IMR-90 (cell line): ENCODE measurements at regions not wholly inside any gene's neighbourhood (a gene's known extent, or its start where the extent isn't known, plus 50 kb on each side); places are given as distances from the start of the nearest gene placed in this dataset.

Experiments
- ATAC-seq: fragments of 200-7000 bp; cut with Tn5 transposase; 2 replicates; pipeline ENCODE4 v1.9.1; 2020; ENCODE audit warnings: low read depth, mild to moderate bottlenecking, moderate library complexity
- BruUV-seq: library from RNA; stranded (reverse); fragments of 400-500 nt; replicated peaks from 2 replicates; lab custom pipeline; 2021; lab: Mats Ljungman, UMichigan
- CTCF ChIA-PET: fragments of 300-600 bp; formaldehyde crosslinking; extraction: SDS; loops from one replicate; lab custom pipeline; 2021; ENCODE audit warnings: antibody characterized with exemption; lab: Yijun Ruan, JAX
- POLR2A ChIA-PET: fragments of 300-600 bp; sonication (Branson Sonifier 250); formaldehyde crosslinking; loops from one replicate; lab custom pipeline; 2022; ENCODE audit warnings: antibody characterized with exemption; ENCODE audit not compliant: unreplicated experiment; lab: Charles Lee
- DNase-seq: peaks from one replicate; pipeline ENCODE4 v3.0.0; 2013
- H2AFZ ChIP-seq: replicated peaks from 2 replicates; pipeline ENCODE3; 2013; ENCODE audit warnings: low read length, mild to moderate bottlenecking; ENCODE audit not compliant: poor library complexity
- H2AK5ac ChIP-seq: 2 replicates; pipeline ENCODE4 v1.6.1; 2013; ENCODE audit warnings: low read depth, low read length, inconsistent platforms
- H2AK9ac ChIP-seq: replicated peaks from 2 replicates; pipeline ENCODE3; 2013; ENCODE audit warnings: mild to moderate bottlenecking, low read depth, low read length, moderate library complexity; ENCODE audit not compliant: poor library complexity
- H2BK120ac ChIP-seq: 2 replicates; pipeline ENCODE4 v1.6.1; 2013; ENCODE audit warnings: low read depth, low read length, inconsistent platforms
- H2BK15ac ChIP-seq: 3 replicates; pipeline ENCODE4 v1.6.1; 2013; ENCODE audit warnings: low read depth, low read length, inconsistent platforms
- H2BK20ac ChIP-seq: 2 replicates; pipeline ENCODE4 v1.6.1; 2013; ENCODE audit warnings: low read depth, mild to moderate bottlenecking, inconsistent platforms, low read length, moderate library complexity
- H2BK5ac ChIP-seq: 2 replicates; pipeline ENCODE4 v1.6.1; 2013; ENCODE audit warnings: mild to moderate bottlenecking, low read depth, low read length, inconsistent platforms; ENCODE audit not compliant: poor library complexity, severe bottlenecking
- H3K14ac ChIP-seq: replicated peaks from 2 replicates; pipeline ENCODE4 v1.6.1; 2013; ENCODE audit warnings: low read depth, low read length, inconsistent platforms
- H3K18ac ChIP-seq: 2 replicates; pipeline ENCODE4 v1.6.1; 2013; ENCODE audit warnings: low read depth, low read length, control low read depth
- H3K23ac ChIP-seq: 2 replicates; pipeline ENCODE4 v1.6.1; 2013; ENCODE audit warnings: low read depth, low read length, inconsistent platforms
- H3K27ac ChIP-seq: 2 replicates; pipeline ENCODE4 v1.5.1; 2013; ENCODE audit warnings: mild to moderate bottlenecking, control low read depth, low read length; ENCODE audit not compliant: insufficient read depth
- H3K27me3 ChIP-seq: 2 replicates; pipeline ENCODE4 v1.6.1; 2013; ENCODE audit warnings: low read length; ENCODE audit not compliant: control insufficient read depth, insufficient read depth
- H3K36me3 ChIP-seq: 2 replicates; pipeline ENCODE4 v1.6.1; 2013; ENCODE audit warnings: low read length, mixed read lengths; ENCODE audit not compliant: control insufficient read depth, insufficient read depth
- H3K4ac ChIP-seq: 2 replicates; pipeline ENCODE4 v1.6.1; 2013; ENCODE audit warnings: low read depth, low read length, inconsistent platforms
- H3K4me1 ChIP-seq: 2 replicates; pipeline ENCODE4 v1.6.1; 2013; ENCODE audit warnings: low read length, mixed read lengths; ENCODE audit not compliant: control insufficient read depth, insufficient read depth
- H3K4me2 ChIP-seq: 2 replicates; pipeline ENCODE4 v1.6.1; 2013; ENCODE audit warnings: low read depth, mild to moderate bottlenecking, control low read depth, low read length, moderate library complexity
- H3K4me3 ChIP-seq: 2 replicates; pipeline ENCODE4 v1.5.1; 2013; ENCODE audit warnings: low read depth, mild to moderate bottlenecking, control low read depth, low read length, moderate library complexity; ENCODE audit not compliant: insufficient read depth
- H3K56ac ChIP-seq: 2 replicates; pipeline ENCODE4 v1.6.1; 2013; ENCODE audit warnings: low read length, inconsistent platforms; ENCODE audit not compliant: insufficient read depth; ENCODE audit errors: extremely low read depth
- H3K79me1 ChIP-seq, 2 experiments: 2 replicates each; pipeline ENCODE4 v1.6.1; 2013; ENCODE audit warnings: low read length in 2 of 2, inconsistent platforms in 1 of 2, low read depth in 1 of 2
- H3K9ac ChIP-seq: 2 replicates; pipeline ENCODE4 v1.6.1; 2013; ENCODE audit warnings: low read depth, low read length, control low read depth
- H3K9me1 ChIP-seq: 2 replicates; pipeline ENCODE4 v1.6.1; 2013; ENCODE audit warnings: low read length, inconsistent platforms; ENCODE audit not compliant: insufficient read depth
- H3K9me3 ChIP-seq: 2 replicates; pipeline ENCODE4 v1.6.1; 2013; ENCODE audit warnings: low read length; ENCODE audit not compliant: control insufficient read depth, insufficient read depth
- H4K20me1 ChIP-seq: 2 replicates; pipeline ENCODE4 v1.6.1; 2013; ENCODE audit warnings: low read length, inconsistent platforms; ENCODE audit not compliant: insufficient read depth
- H4K5ac ChIP-seq: 2 replicates; pipeline ENCODE4 v1.6.1; 2013; ENCODE audit warnings: mild to moderate bottlenecking, low read depth, low read length, control low read depth
- H4K8ac ChIP-seq, 2 experiments: 2 replicates each; pipeline ENCODE4 v1.6.1; 2013; ENCODE audit warnings: low read depth in 2 of 2, low read length in 2 of 2, control low read depth in 1 of 2, inconsistent platforms in 1 of 2
- H4K91ac ChIP-seq: 2 replicates; pipeline ENCODE4 v1.6.1; 2013; ENCODE audit warnings: low read depth, low read length, inconsistent platforms; ENCODE audit not compliant: insufficient read depth
- BHLHE40 ChIP-seq: fragments of 150-350 bp; IDR thresholded peaks from 2 replicates; pipeline ENCODE4 v1.6.1; 2016; ENCODE audit warnings: mild to moderate bottlenecking, low read depth, low read length
- CEBPB ChIP-seq: IDR thresholded peaks from 2 replicates; pipeline ENCODE4 v1.6.1; 2012; ENCODE audit warnings: low read depth, low read length, improper control_type of control experiment
- CHD1 ChIP-seq: IDR thresholded peaks from 2 replicates; pipeline ENCODE4 v1.6.1; 2012; ENCODE audit warnings: low read depth, low read length, improper control_type of control experiment
- FOS ChIP-seq: fragments of 150-350 bp; IDR thresholded peaks from 2 replicates; pipeline ENCODE4 v1.6.1; 2016; ENCODE audit warnings: low read depth, low read length
- MAFK ChIP-seq: IDR thresholded peaks from 2 replicates; pipeline ENCODE4 v1.6.1; 2012; ENCODE audit warnings: low read depth, low read length, improper control_type of control experiment
- MAZ ChIP-seq: IDR thresholded peaks from 2 replicates; pipeline ENCODE4 v1.6.1; 2012; ENCODE audit warnings: low read depth, mild to moderate bottlenecking, low read length, improper control_type of control experiment, moderate library complexity, borderline replicate concordance
- MXI1 ChIP-seq: IDR thresholded peaks from 2 replicates; pipeline ENCODE4 v1.6.1; 2012; ENCODE audit warnings: low read depth, mild to moderate bottlenecking, low read length, moderate library complexity, borderline replicate concordance
- NFE2L2 ChIP-seq: fragments of 150-350 bp; IDR thresholded peaks from 2 replicates; pipeline ENCODE4 v1.6.1; 2016; ENCODE audit warnings: low read depth, mild to moderate bottlenecking, low read length
- POLR2A ChIP-seq: IDR thresholded peaks from 2 replicates; pipeline ENCODE4 v1.6.1; 2012; ENCODE audit warnings: mild to moderate bottlenecking, low read depth, low read length
- RAD21 ChIP-seq: IDR thresholded peaks from 2 replicates; pipeline ENCODE4 v1.6.1; 2012; ENCODE audit warnings: low read length, improper control_type of control experiment
- RCOR1 ChIP-seq: IDR thresholded peaks from 2 replicates; pipeline ENCODE4 v1.6.1; 2012; ENCODE audit warnings: mild to moderate bottlenecking, low read length, improper control_type of control experiment; ENCODE audit not compliant: insufficient replicate concordance
- RFX5 ChIP-seq: IDR thresholded peaks from 2 replicates; pipeline ENCODE4 v1.8.0; 2012; ENCODE audit warnings: low read depth, mild to moderate bottlenecking, low read length, moderate library complexity
- SMC3 ChIP-seq: fragments of 150-350 bp; IDR thresholded peaks from 2 replicates; pipeline ENCODE4 v1.6.1; 2016; ENCODE audit warnings: low read depth, mild to moderate bottlenecking, antibody characterized with exemption, low read length, moderate library complexity
- WGBS, 2 experiments: methylation state at CpG; one replicate each; pipeline versions ENCODE4 v1.1.5 to v1.1.7; 2013; ENCODE audit warnings: missing lambda C conversion rate in 2 of 2; ENCODE audit not compliant: insufficient read length in 1 of 2; ENCODE audit errors: extremely low coverage in 2 of 2; 5-methylcytosine and 5-hydroxymethylcytosine counted together
- dilution Hi-C: fragments of 300-500 bp; cut with HindIII; formaldehyde crosslinking; loops from one replicate; pipeline ENCODE4 v1.14.3; 2018; ENCODE audit warnings: low sequenced_read_pairs; ENCODE audit not compliant: unreplicated experiment
- in situ Hi-C: fragments of 300-500 bp; cut with MboI; formaldehyde crosslinking; loops from 3 replicates; pipeline ENCODE4 v1.14.3; 2019; ENCODE audit warnings: low sequenced_read_pairs, inconsistent platforms, mixed read lengths
- intact Hi-C: fragments of 100-400 bp; cut with micrococcal nuclease; formaldehyde crosslinking; loops from 2 replicates; pipeline ENCODE4 v1.10.0; 2022
- TF ChIP-seq, protein P1 (sequence below): fragments of 150-350 bp; IDR thresholded peaks from 2 replicates; pipeline ENCODE4 v1.6.1; 2016; ENCODE audit warnings: low read depth, mild to moderate bottlenecking, low read length, moderate library complexity, borderline replicate concordance
- TF ChIP-seq, protein P2 (sequence below): conservative IDR thresholded peaks from 2 replicates; pipeline ENCODE4 v1.5.1; 2012; ENCODE audit warnings: mild to moderate bottlenecking, low read depth, low read length, improper control_type of control experiment
- TF ChIP-seq, protein P3 (sequence below): fragments of 150-350 bp; IDR thresholded peaks from 2 replicates; pipeline ENCODE4 v1.6.1; 2017; ENCODE audit warnings: mild to moderate bottlenecking, antibody characterized with exemption, low read length, low read depth

- Histone ChIP-seq H4K5ac (no peak overlapping the region), H3K27ac (no peak overlapping the region), H4K20me1 (no peaks in the 10 kb centered on the region), H3K9ac (no peak overlapping the region), H2BK15ac (no peak overlapping the region), H2BK120ac (no peak overlapping the region), H2BK20ac (no peak overlapping the region), H2AK9ac (no peak overlapping the region), H3K4me1 (no peaks in the 10 kb centered on the region), H4K91ac (no peak overlapping the region), H3K4me3 (no peak overlapping the region), H3K79me1 (no peaks in the 10 kb centered on the region), H2BK5ac (no peak overlapping the region), H3K36me3 (no peaks in the 10 kb centered on the region), H3K27me3 (no peaks in the 10 kb centered on the region), H4K8ac (no peak overlapping the region), H2AFZ (no peak overlapping the region), H2AK5ac (no peak overlapping the region), H3K14ac (no peak overlapping the region), H3K4me2 (no peak overlapping the region), H3K23ac (no peak overlapping the region), H3K9me3 (peaks cover 3% of the 10 kb centered on the region; the same call in 1 of the 2 replicates), H3K56ac (no peak overlapping the region), H3K9me1 (no peaks in the 10 kb centered on the region), H3K18ac (no peak overlapping the region), H3K4ac (no peak overlapping the region)
- no TSS peak for BruUV-seq
- TF ChIP-seq, protein P1, sequence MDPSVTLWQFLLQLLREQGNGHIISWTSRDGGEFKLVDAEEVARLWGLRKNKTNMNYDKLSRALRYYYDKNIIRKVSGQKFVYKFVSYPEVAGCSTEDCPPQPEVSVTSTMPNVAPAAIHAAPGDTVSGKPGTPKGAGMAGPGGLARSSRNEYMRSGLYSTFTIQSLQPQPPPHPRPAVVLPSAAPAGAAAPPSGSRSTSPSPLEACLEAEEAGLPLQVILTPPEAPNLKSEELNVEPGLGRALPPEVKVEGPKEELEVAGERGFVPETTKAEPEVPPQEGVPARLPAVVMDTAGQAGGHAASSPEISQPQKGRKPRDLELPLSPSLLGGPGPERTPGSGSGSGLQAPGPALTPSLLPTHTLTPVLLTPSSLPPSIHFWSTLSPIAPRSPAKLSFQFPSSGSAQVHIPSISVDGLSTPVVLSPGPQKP: no peak
- TF ChIP-seq MXI1 (no peak), RCOR1 (no peak), CEBPB (no peak), RFX5 (no peak), FOS (no peak), CHD1 (no peak), SMC3 (no peak), POLR2A (no peak), MAFK (no peak), BHLHE40 (no peak), RAD21 (no peak), MAZ (no peak), NFE2L2 (no peak)
- TF ChIP-seq, protein P2, sequence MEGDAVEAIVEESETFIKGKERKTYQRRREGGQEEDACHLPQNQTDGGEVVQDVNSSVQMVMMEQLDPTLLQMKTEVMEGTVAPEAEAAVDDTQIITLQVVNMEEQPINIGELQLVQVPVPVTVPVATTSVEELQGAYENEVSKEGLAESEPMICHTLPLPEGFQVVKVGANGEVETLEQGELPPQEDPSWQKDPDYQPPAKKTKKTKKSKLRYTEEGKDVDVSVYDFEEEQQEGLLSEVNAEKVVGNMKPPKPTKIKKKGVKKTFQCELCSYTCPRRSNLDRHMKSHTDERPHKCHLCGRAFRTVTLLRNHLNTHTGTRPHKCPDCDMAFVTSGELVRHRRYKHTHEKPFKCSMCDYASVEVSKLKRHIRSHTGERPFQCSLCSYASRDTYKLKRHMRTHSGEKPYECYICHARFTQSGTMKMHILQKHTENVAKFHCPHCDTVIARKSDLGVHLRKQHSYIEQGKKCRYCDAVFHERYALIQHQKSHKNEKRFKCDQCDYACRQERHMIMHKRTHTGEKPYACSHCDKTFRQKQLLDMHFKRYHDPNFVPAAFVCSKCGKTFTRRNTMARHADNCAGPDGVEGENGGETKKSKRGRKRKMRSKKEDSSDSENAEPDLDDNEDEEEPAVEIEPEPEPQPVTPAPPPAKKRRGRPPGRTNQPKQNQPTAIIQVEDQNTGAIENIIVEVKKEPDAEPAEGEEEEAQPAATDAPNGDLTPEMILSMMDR: no peak
- TF ChIP-seq, protein P3, sequence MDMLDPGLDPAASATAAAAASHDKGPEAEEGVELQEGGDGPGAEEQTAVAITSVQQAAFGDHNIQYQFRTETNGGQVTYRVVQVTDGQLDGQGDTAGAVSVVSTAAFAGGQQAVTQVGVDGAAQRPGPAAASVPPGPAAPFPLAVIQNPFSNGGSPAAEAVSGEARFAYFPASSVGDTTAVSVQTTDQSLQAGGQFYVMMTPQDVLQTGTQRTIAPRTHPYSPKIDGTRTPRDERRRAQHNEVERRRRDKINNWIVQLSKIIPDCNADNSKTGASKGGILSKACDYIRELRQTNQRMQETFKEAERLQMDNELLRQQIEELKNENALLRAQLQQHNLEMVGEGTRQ: no peak
- no peak for ATAC-seq
- POLR2A ChIA-PET: no interaction called here
- CTCF ChIA-PET: no interaction called here
- no CpG with 5 or more reads among the region's 3 CpGs for WGBS, 2 experiments
- DNase-seq: no peak
- in situ Hi-C loops: no loop called here
- dilution Hi-C loops: no loop called here
- intact Hi-C loops: no loop called here
These were observed 91.3 kb upstream of the ABI1 start for GRCh38 chr10:26952094-26952493.
